GM21717 (cell line): ENCODE measurements at regions not wholly inside any gene's neighbourhood (a gene's known extent, or its start where the extent isn't known, plus 50 kb on each side); places are given as distances from the start of the nearest gene placed in this dataset.
"Not testable (repeated sequence)": the region's sequence is repeated elsewhere in the genome, so short reads cannot be mapped to it uniquely, and the experiment has no call there.

Experiments
- ATAC-seq: cut with Tn5 transposase; IDR thresholded peaks from one replicate; pipeline ENCODE4 v1.9.1; 2021; ENCODE audit warnings: mild to moderate bottlenecking, moderate library complexity; ENCODE audit not compliant: unreplicated experiment

DNA sequence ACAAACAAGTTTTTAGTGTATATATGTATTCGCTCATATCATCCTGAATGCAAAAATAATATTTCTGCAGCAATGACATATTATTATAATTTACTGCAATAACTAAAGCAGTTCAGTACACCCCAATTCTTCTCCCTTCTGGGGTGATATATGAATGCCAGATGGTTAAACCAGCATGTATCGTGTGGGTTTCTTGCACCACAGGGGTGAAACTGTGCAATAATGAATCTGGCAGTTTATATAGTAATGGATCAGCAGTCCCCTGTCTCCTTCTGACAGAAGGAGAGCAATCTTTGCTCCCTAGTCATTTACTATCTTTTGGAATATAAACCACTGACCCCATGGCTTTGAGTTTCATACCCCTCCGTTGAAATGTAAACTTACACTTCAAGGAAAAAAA, 228.6 kb upstream of the KLHL1 start:
- ATAC-seq, result no peak

DNA sequence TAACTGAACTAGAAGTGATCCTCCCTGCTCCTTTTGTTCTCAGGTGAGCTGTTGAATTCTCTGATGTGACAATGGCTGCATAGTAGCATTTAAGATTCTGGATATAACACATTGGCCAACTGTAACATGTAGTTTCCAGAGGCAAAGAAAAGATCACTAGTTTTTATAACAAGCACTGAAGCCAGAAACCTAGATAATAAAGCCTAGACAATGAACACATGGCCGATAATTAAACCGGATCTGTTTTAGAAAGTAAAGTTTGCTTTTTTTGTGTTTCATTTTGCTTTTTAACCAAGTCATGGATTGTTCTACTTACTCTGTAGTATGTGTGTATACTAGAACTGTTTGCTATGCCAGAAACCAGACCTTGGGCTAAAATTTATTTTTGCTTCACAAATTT, 225.5 kb upstream of the KLHL1 start:
- no peak for ATAC-seq

DNA sequence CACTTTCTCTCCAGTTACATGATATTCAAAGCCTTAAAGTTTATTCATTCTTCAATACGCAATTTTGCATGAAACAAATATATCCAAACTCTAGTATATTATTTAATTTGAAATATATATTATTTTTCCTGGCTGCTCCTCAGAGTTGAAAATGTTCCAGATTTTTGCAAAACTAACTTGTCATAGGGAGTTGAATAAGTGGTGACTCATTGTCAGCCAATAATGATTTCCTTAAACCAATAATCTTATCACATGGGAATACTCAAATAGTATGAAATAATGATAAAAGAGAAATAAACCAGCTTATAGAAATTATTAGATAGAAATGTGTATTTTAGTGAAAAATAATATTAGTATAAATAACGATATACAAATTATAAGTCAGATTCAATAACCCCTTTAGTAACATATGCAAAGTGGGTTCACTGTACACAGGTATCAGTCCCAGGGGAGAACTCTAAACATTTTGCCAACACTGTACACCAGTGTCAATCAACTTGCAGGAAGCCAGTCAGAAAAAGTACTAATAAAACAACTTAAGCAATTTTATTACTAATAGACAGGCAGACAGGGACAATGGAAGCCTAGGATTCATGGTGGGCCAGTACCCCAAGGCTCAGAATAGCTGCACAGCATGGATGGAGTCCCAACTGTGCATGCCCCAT, 222.6 kb upstream of the KLHL1 start:
- ATAC-seq, result no peak

DNA sequence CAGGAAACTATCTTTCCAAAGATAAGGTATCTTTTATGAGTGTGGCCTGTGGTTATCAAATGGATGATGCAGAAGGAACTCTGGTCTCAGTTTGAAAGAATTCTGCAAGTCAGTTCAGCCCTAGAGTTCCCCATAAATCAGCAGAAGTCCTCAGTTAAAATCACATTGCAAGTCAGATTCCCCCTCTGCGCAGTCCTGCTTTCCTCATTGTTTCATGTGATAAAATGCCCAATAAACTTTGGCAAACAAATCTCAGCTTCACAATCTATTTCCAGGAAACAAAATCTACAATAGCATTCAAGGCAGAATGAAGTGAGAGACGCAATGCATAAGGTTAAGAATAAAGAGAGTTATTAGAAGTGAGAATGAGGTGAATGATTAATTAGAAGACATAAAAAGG, 216.3 kb upstream of the KLHL1 start:
- ATAC-seq, result no peak

DNA sequence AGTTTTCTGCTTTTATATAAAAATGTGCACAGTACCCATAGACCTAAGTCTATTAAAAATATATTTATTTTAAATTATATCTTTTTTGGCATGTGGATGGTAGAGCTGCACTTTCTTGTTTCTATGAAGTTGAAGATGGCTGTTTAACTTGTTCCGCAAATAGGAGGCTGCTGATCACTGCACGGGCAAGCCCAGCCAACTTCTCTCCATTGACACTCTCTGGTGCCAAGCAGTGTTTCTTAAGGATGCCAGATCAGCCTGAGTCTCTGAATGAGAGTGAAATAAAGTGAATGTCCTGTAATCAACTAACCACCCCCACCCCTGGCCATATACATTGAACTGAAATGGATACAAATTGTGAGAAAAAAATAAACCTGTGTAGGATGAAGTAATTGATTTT, 202.9 kb upstream of the KLHL1 start:
- ATAC-seq, result no peak

DNA sequence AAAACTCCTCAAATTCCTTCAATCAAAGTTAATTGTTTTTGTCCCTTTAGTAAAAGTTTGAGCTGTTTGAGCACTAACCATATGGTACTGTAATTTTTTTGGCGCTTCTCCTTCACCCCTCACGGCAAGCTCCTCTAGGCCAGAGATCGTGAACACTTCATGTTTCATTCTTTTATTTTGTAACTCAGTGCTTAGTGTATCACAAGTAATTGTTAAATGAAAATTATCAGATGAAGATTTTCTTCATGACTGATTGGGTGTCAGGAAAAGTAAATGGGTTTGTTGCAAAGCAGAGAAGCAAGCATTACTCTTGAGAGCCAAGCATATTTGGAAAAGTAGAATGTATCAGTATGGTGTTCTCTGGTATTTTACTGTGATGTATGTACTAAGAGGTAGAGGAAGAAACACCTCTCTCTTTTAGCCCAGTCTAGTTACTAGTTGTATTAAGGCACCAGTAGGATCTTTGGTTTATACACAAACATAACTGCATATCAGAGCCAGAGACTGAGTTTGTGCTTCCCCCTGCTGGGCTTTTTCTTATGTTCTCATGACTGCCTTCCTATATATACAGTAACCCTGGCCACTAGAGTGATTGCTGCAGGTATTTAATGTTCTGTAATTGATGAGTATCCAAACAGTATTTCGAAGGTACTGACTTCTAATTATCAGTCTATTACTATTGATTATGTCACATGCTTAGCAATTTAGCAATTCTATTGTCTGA, 202.3 kb upstream of the KLHL1 start:
- ATAC-seq, result no peak

DNA sequence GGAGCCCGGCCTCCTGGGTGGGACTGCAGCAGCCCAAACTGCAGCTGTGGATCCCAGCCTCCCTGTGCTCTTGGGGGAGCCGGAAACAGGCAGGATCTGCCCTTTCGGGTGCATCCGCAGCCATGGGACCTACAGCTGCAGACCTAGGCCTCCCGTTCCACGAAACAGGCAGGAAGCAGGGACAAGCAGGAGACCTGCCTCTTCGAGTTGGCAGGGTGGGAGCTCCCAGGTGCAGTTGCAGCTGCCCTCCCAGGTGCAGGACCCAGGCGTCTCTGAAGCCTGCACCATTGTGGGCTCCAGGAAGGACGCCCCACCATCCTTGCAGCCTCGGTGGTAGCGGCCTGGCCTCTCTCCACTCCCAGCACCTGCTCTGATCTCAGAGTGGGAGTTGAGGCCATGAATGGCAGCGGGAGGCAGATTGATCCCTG, 189.0 kb upstream of the KLHL1 start:
- no peak for ATAC-seq

DNA sequence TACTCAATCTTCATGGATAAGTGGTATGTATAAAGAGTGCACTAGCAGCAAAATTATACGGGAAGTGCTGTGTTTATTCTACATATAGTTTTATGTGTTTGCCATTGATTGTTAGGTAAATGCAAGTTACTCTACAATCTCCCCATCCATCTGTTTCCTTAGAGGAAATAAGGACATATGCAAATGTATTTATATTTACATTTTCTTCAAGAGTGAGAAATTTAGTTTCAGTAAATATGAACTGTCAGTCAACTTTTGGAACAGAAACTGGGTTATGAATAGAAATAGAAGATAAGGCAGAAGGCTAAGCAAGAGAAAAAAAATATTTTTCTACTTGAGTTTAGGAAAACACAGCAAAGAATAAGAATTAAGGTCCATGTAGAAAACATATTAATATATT, 176.1 kb upstream of the KLHL1 start:
- ATAC-seq, result no peak

DNA sequence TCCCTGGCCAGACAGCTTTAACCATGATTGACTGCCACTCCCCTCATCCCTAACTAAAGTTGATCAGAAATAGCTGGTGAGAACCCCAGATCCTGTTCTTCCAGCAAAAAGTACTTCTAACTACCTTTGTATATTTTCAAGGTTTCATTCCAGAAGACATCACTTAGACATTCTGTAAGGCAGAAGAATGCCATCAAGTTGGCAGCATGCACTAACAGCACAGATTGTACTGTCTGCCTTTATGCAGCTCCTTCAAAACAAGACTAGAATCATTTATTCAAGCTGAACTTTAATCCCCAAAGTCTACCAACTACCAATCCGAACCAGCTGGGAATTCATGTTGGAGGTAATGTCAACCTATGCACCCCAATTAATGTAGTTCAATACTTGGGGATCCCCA, 167.6 kb upstream of the KLHL1 start:
- ATAC-seq, result no peak

DNA sequence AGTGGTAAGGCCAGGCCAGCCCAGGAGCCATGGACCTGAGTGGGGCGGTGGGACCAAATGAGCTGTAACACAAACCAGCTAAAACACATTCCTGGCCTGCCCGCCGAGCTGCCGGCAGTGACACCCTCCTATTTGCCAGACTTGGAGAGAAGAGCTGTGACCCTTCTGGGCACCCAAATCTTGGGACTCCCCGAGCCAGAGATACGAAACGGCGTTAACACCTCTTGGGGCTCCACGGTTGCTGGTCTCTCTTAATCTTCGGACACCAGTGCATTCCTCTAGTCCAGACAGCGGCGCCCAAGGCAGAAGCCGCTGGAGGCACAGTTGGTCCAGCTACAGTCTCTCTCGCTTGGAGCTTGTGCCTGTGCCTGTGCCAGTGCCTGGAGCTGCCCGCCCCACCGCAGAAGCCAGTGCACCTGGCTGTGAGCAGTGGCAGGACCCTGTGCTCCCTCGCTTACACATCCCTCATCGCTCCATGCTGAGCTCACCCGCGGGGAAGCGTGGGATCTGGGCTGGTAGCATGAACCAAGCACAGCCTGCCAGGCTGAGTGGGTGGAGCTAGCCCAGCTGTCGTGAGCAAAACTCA, 147.2 kb upstream of the KLHL1 start:
- no peak for ATAC-seq

DNA sequence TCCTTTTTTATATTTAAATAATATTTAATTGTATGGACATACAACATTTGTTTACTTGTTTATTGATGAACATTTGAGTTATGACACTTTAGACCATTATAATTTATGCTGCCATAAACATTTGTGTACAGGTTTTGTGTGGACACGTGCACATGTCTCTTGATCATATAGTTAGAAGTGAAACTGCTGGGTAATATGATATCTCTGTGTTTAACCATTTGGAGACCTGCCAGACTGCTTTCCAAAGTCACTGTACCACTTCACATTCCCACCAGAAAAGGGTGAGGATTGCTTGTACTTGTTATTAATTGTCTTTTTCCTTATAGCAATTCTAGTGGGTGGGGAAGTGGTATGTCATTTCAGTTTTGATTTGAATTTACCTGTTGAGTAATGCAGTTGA, 145.6 kb upstream of the KLHL1 start:
- ATAC-seq, result no peak

DNA sequence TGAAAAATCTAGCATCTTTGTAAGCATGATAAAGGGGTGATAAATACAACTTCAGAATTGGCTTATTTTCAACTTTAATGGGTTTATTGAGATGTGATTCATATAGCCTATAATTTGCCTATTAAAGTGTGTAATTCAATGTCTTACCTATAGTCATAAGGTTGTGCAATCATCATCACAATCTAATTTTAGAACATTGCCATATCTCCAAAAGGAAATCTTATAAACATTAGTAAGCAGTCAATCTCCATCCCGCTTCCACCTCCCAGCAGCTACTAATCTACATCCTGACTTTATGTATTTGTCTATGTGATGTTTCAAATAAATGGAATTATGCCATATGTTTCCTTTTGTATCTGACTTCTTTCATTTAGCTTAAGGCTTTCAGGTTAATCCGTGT, 145.2 kb upstream of the KLHL1 start:
- ATAC-seq, result no peak

DNA sequence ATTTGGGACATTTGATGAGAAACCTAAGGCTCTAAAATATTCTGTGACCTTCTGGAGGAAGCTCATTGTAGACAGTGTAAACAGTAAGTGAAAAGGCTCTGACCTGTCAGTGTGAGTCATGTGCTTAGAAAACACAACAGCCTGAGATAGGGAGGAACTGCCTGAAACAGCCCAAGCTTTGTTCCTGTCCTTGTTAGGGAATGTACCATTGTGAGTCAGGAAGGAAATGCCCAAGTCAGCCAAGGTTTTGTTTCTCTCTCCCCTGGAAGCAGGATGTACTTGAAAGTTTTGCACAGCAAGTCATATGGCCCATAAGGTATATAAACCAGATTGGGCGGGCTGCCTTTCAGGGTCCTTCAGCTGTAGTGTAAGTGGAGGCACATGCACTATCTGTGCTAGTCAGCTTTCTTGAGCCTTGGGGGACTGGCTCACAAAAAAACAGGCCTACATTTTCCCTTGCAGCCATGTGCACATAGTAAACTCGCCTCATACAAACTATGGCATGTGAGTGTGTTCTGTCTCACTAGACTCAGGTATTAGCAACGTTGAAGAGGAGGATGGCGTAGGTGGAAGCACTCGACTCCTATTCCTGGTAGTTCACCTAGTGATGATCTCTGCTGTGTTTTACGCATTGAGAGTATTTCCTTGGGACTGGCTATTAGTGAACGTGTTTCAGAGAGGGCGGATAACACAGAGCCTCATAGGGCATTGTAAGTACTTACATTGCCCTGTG, 141.2 kb upstream of the KLHL1 start:
- no peak for ATAC-seq

DNA sequence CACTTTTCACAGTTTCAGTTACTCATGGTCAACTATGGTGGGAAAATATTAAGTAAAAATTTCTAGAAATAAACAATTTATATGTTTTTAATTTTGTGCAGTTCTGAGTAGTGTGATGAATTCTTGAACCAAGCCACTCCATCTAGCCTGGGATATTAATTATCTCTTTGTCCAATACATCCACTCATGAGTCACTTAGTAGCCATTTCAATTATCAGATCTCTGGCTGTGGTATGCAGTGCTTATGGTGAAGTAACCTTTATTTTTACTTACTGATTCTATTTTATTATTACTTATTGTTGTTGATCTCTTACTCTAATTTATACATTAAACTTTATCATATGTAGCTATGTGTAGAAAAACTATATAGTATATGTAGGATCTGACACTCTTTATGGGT, 128.9 kb upstream of the KLHL1 start:
- ATAC-seq, result no peak

DNA sequence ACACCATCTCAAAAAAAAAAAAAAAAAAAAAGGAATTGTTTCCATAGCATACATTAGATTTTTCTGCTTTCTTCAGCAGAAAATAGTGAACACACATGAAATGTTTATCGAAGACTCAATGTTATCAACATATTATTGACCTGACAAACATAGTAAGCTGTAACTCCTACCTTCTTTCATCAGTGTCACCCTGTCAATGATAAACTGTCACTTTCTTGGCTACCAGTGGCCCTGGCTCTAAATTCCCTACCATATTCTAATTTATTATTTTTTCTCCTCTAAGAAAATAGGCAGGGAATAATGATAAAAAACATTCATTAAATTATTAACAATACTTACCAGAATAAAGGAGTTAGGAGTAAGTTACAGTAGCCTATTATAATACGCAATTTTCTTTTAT, 127.3 kb upstream of the KLHL1 start:
- no peak for ATAC-seq

DNA sequence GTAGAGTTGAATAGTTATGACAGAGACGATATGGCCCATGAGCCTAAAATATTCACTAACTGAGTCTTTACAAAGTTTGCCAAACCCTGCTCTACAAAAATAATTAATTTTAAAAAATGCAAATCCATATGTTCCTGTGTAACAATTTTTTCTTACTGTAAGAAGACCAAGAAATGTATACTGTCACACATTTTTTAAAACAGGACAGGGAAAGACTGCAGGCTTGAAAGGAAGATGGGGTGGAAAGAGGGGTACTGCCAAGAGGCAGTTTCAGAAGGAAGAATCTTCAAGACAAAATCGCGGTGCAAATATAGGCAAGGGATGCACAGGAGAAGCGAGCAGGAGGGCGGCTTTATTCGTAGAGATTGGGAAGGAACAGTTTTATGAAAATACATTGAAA, 115.7 kb upstream of the KLHL1 start:
- ATAC-seq, result no peak

DNA sequence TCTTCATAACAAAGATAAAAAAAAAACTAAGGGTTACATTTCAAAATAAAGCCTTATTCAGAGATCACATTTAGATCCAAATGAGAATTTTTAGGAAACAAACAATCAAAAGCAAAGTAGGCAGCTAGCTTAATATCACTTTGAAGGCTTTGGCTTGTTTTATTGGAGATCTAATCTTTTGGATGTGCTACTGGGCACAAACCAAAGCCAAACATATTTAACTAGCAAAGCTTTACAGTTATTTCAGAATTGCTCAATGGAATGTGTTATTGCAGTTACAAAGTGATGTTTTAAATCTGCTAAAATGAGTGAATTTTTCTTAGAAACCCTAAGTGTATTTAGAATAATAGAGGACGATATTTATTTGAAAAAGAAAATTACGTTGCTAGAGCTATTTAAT, 114.7 kb upstream of the KLHL1 start:
- ATAC-seq, result no peak

DNA sequence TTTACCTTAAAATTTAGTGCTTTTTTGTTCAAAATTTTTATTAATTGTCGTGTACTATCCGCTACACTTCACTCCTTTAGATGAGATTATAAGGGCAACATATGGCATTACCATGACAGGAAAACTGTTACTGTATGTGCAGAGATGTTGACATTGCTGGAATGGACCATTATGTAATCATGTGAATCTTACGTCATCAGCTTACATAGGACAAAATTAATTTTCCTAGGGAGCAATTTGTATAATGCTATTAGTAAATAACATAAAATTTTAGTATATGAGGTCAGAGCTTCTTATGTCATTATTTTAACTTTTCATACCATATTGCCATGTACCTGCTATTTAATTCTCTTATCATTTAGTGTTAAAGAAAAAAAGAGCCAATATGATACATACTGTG, 110.4 kb upstream of the KLHL1 start:
- no peak for ATAC-seq

DNA sequence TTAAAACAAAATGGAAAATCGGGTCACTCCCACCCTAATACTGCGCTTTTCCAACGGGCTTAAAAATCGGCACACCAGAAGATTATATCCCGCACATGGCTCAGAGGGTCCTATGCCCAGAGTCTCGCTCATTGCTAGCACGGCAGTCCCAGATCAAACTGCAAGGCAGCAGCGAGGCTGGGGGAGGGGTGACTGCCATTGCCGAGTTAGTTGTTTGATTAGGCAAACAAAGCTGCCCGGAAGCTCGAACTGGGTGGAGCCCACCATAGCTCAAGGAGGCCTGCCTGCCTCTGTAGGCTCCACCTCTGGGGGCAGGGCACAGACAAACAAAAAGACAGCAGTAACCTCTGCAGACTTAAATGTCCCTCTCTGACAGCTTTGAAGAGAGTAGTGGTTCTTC, 100.7 kb upstream of the KLHL1 start:
- ATAC-seq, result not testable (repeated sequence)

DNA sequence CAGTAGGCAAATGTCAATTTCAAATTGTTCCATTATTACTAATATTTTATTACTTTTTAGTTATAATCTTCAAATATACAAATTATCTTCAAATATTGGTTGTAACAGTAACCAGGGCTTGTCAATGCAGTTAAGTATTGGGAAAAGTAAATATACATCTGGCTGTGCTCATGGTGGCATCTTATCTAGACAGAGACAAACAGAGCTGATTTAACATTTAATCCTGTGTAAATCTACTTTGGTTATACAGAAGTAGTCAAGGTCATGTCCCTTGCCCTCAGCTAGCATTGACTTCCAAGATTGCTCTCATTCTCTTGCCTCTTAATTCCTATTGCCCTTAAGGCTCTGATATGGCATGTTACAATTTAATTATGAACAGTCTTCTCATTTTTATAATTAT, 98.4 kb upstream of the KLHL1 start:
- ATAC-seq, result no peak

DNA sequence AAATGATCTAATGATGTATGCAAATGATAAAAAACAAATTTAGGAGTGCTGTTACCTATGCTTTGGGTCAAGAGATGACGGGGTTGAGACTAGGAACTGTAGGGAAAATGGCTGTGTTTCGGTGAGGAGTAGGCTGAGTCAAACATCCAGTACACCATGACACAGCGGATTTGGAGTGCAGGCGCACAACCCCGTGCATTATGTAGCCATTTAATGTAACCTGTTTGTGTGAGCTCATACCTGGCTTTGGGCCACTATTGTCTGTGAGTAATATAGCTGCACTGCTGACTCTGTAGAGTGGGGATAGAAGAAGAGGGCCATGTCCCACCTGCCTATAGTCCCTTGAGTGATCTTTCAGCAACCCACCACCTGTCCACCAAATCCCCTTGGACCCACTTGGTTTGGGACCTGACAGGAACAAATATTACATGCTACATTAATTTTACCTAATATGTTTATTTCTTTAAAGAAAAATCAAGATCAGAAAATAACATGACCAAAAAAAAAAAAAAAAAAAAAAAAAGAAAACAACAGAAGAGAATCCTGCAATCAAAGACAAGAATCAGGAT, 95.5 kb upstream of the KLHL1 start:
- no peak for ATAC-seq

DNA sequence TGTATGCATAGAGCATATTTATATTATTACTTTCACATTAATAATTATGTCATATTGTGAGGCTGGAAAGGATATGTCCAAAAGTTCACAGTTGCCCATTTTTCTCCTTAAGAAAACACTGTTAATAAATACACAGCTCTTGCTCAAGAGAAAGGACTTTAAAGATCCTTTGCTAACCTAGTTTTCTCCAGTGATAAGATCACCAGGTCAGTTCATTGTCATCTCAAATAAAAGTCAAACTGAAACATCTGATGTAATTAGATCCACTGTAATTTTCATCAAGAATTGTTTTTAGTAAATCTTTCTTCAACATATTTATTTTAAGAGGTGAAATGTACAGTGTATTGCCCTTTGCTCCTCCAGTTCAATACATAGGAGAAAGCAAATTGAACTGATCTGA, 82.8 kb upstream of the KLHL1 start:
- ATAC-seq, result no peak
